IMR-90 (cell line): ENCODE measurements at regions not wholly inside any gene's neighbourhood (a gene's known extent, or its start where the extent isn't known, plus 50 kb on each side); places are given as distances from the start of the nearest gene placed in this dataset.

Experiments used
- ATAC-seq: fragments of 200-7000 bp; cut with Tn5 transposase; 2 replicates; pipeline ENCODE4 v1.9.1; 2020; ENCODE audit warnings: low read depth, mild to moderate bottlenecking, moderate library complexity
- BruUV-seq: library from RNA; stranded (reverse); fragments of 400-500 nt; replicated peaks from 2 replicates; lab custom pipeline; 2021; lab: Mats Ljungman, UMichigan
- CTCF ChIA-PET: fragments of 300-600 bp; formaldehyde crosslinking; extraction: SDS; loops from one replicate; lab custom pipeline; 2021; ENCODE audit warnings: antibody characterized with exemption; lab: Yijun Ruan, JAX
- POLR2A ChIA-PET: fragments of 300-600 bp; sonication (Branson Sonifier 250); formaldehyde crosslinking; loops from one replicate; lab custom pipeline; 2022; ENCODE audit warnings: antibody characterized with exemption; ENCODE audit not compliant: unreplicated experiment; lab: Charles Lee
- DNase-seq: peaks from one replicate; pipeline ENCODE4 v3.0.0; 2013
- H2AFZ ChIP-seq: replicated peaks from 2 replicates; pipeline ENCODE3; 2013; ENCODE audit warnings: low read length, mild to moderate bottlenecking; ENCODE audit not compliant: poor library complexity
- H2AK5ac ChIP-seq: 2 replicates; pipeline ENCODE4 v1.6.1; 2013; ENCODE audit warnings: low read depth, low read length, inconsistent platforms
- H2AK9ac ChIP-seq: replicated peaks from 2 replicates; pipeline ENCODE3; 2013; ENCODE audit warnings: mild to moderate bottlenecking, low read depth, low read length, moderate library complexity; ENCODE audit not compliant: poor library complexity
- H2BK120ac ChIP-seq: 2 replicates; pipeline ENCODE4 v1.6.1; 2013; ENCODE audit warnings: low read depth, low read length, inconsistent platforms
- H2BK15ac ChIP-seq: 3 replicates; pipeline ENCODE4 v1.6.1; 2013; ENCODE audit warnings: low read depth, low read length, inconsistent platforms
- H2BK20ac ChIP-seq: 2 replicates; pipeline ENCODE4 v1.6.1; 2013; ENCODE audit warnings: low read depth, mild to moderate bottlenecking, inconsistent platforms, low read length, moderate library complexity
- H2BK5ac ChIP-seq: 2 replicates; pipeline ENCODE4 v1.6.1; 2013; ENCODE audit warnings: mild to moderate bottlenecking, low read depth, low read length, inconsistent platforms; ENCODE audit not compliant: poor library complexity, severe bottlenecking
- H3K14ac ChIP-seq: replicated peaks from 2 replicates; pipeline ENCODE4 v1.6.1; 2013; ENCODE audit warnings: low read depth, low read length, inconsistent platforms
- H3K18ac ChIP-seq: 2 replicates; pipeline ENCODE4 v1.6.1; 2013; ENCODE audit warnings: low read depth, low read length, control low read depth
- H3K23ac ChIP-seq: 2 replicates; pipeline ENCODE4 v1.6.1; 2013; ENCODE audit warnings: low read depth, low read length, inconsistent platforms
- H3K27ac ChIP-seq: 2 replicates; pipeline ENCODE4 v1.5.1; 2013; ENCODE audit warnings: mild to moderate bottlenecking, control low read depth, low read length; ENCODE audit not compliant: insufficient read depth
- H3K27me3 ChIP-seq: 2 replicates; pipeline ENCODE4 v1.6.1; 2013; ENCODE audit warnings: low read length; ENCODE audit not compliant: control insufficient read depth, insufficient read depth
- H3K36me3 ChIP-seq: 2 replicates; pipeline ENCODE4 v1.6.1; 2013; ENCODE audit warnings: low read length, mixed read lengths; ENCODE audit not compliant: control insufficient read depth, insufficient read depth
- H3K4ac ChIP-seq: 2 replicates; pipeline ENCODE4 v1.6.1; 2013; ENCODE audit warnings: low read depth, low read length, inconsistent platforms
- H3K4me1 ChIP-seq: 2 replicates; pipeline ENCODE4 v1.6.1; 2013; ENCODE audit warnings: low read length, mixed read lengths; ENCODE audit not compliant: control insufficient read depth, insufficient read depth
- H3K4me2 ChIP-seq: 2 replicates; pipeline ENCODE4 v1.6.1; 2013; ENCODE audit warnings: low read depth, mild to moderate bottlenecking, control low read depth, low read length, moderate library complexity
- H3K4me3 ChIP-seq: 2 replicates; pipeline ENCODE4 v1.5.1; 2013; ENCODE audit warnings: low read depth, mild to moderate bottlenecking, control low read depth, low read length, moderate library complexity; ENCODE audit not compliant: insufficient read depth
- H3K56ac ChIP-seq: 2 replicates; pipeline ENCODE4 v1.6.1; 2013; ENCODE audit warnings: low read length, inconsistent platforms; ENCODE audit not compliant: insufficient read depth; ENCODE audit errors: extremely low read depth
- H3K79me1 ChIP-seq, 2 experiments: 2 replicates each; pipeline ENCODE4 v1.6.1; 2013; ENCODE audit warnings: low read length in 2 of 2, inconsistent platforms in 1 of 2, low read depth in 1 of 2
- H3K9ac ChIP-seq: 2 replicates; pipeline ENCODE4 v1.6.1; 2013; ENCODE audit warnings: low read depth, low read length, control low read depth
- H3K9me1 ChIP-seq: 2 replicates; pipeline ENCODE4 v1.6.1; 2013; ENCODE audit warnings: low read length, inconsistent platforms; ENCODE audit not compliant: insufficient read depth
- H3K9me3 ChIP-seq: 2 replicates; pipeline ENCODE4 v1.6.1; 2013; ENCODE audit warnings: low read length; ENCODE audit not compliant: control insufficient read depth, insufficient read depth
- H4K20me1 ChIP-seq: 2 replicates; pipeline ENCODE4 v1.6.1; 2013; ENCODE audit warnings: low read length, inconsistent platforms; ENCODE audit not compliant: insufficient read depth
- H4K5ac ChIP-seq: 2 replicates; pipeline ENCODE4 v1.6.1; 2013; ENCODE audit warnings: mild to moderate bottlenecking, low read depth, low read length, control low read depth
- H4K8ac ChIP-seq, 2 experiments: 2 replicates each; pipeline ENCODE4 v1.6.1; 2013; ENCODE audit warnings: low read depth in 2 of 2, low read length in 2 of 2, control low read depth in 1 of 2, inconsistent platforms in 1 of 2
- H4K91ac ChIP-seq: 2 replicates; pipeline ENCODE4 v1.6.1; 2013; ENCODE audit warnings: low read depth, low read length, inconsistent platforms; ENCODE audit not compliant: insufficient read depth
- RCOR1 ChIP-seq: IDR thresholded peaks from 2 replicates; pipeline ENCODE4 v1.6.1; 2012; ENCODE audit warnings: mild to moderate bottlenecking, low read length, improper control_type of control experiment; ENCODE audit not compliant: insufficient replicate concordance
- WGBS, 2 experiments: methylation state at CpG; one replicate each; pipeline versions ENCODE4 v1.1.5 to v1.1.7; 2013; ENCODE audit warnings: missing lambda C conversion rate in 2 of 2; ENCODE audit not compliant: insufficient read length in 1 of 2; ENCODE audit errors: extremely low coverage in 2 of 2; 5-methylcytosine and 5-hydroxymethylcytosine counted together
- dilution Hi-C: fragments of 300-500 bp; cut with HindIII; formaldehyde crosslinking; loops from one replicate; pipeline ENCODE4 v1.14.3; 2018; ENCODE audit warnings: low sequenced_read_pairs; ENCODE audit not compliant: unreplicated experiment
- in situ Hi-C: fragments of 300-500 bp; cut with MboI; formaldehyde crosslinking; loops from 3 replicates; pipeline ENCODE4 v1.14.3; 2019; ENCODE audit warnings: low sequenced_read_pairs, inconsistent platforms, mixed read lengths
- intact Hi-C: fragments of 100-400 bp; cut with micrococcal nuclease; formaldehyde crosslinking; loops from 2 replicates; pipeline ENCODE4 v1.10.0; 2022
- TF ChIP-seq, protein P1 (sequence below): conservative IDR thresholded peaks from 2 replicates; pipeline ENCODE4 v1.5.1; 2012; ENCODE audit warnings: mild to moderate bottlenecking, low read depth, low read length, improper control_type of control experiment

DNA sequence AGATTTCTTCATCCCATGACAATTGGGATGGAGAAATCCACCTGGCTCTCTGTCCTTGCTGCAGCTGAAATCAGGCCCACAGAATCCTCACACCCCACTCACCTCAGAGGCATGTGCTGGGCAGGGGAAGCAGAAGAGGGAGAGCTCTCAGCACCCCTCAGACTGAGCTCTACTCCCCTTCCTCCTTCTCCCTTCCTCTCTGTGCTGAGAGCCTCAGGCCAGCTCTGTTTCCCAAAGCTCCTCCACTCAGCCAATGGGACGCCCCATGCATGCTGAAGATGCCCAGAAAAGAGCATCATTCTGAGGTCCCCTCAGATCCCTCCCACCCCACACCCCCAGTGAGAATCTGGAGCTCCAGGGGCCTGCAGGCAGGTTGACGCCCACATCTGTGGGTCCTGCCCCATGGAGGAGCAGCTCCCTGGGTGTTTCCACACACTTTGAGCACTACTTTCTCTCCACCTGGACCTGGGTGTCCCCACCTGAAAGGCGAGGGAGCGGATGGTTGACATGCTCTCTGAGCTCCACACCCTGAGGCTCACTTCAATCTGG lies 637.7 kb upstream of the ID2 start:
- Histone ChIP-seq H3K27me3 (no peaks in the 10 kb centered on the region; the same call in 1 of the 2 replicates), H3K9ac (no peak overlapping the region), H3K9me1 (no peaks in the 10 kb centered on the region), H3K27ac (no peak overlapping the region), H2BK120ac (no peak overlapping the region), H3K79me1 (no peaks in the 10 kb centered on the region), H3K36me3 (no peaks in the 10 kb centered on the region), H2AK5ac (no peak overlapping the region), H3K4me1 (no peaks in the 10 kb centered on the region), H4K20me1 (no peaks in the 10 kb centered on the region), H3K4me3 (no peak overlapping the region), H2BK5ac (no peak overlapping the region), H3K18ac (no peak overlapping the region), H4K8ac (no peak overlapping the region), H3K9me3 (0 out of 2 replicates have a peak, but pooled peaks cover 3% of the 10 kb centered on the region), H2AFZ (no peak overlapping the region), H4K91ac (no peak overlapping the region), H3K23ac (no peak overlapping the region), H2BK15ac (no peak overlapping the region), H3K14ac (no peak overlapping the region), H3K4me2 (no peak overlapping the region), H3K4ac (no peak overlapping the region), H2AK9ac (no peak overlapping the region), H4K5ac (no peak overlapping the region), H2BK20ac (no peak overlapping the region), H3K56ac (no peak overlapping the region)
- intact Hi-C loops (no loop called here), in situ Hi-C loops (no loop called here), dilution Hi-C loops (no loop called here)
- BruUV-seq: no TSS peak
- 100% methylated on average over 2 of the region's 4 CpGs; no CpG with 5 or more reads in 1 of the 2 experiments for WGBS, 2 experiments
- POLR2A ChIA-PET: no interaction called here
- CTCF ChIA-PET: no interaction called here
- no peak for TF ChIP-seq RCOR1
- TF ChIP-seq, protein P1, sequence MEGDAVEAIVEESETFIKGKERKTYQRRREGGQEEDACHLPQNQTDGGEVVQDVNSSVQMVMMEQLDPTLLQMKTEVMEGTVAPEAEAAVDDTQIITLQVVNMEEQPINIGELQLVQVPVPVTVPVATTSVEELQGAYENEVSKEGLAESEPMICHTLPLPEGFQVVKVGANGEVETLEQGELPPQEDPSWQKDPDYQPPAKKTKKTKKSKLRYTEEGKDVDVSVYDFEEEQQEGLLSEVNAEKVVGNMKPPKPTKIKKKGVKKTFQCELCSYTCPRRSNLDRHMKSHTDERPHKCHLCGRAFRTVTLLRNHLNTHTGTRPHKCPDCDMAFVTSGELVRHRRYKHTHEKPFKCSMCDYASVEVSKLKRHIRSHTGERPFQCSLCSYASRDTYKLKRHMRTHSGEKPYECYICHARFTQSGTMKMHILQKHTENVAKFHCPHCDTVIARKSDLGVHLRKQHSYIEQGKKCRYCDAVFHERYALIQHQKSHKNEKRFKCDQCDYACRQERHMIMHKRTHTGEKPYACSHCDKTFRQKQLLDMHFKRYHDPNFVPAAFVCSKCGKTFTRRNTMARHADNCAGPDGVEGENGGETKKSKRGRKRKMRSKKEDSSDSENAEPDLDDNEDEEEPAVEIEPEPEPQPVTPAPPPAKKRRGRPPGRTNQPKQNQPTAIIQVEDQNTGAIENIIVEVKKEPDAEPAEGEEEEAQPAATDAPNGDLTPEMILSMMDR: no peak
- DNase-seq: no peak
- ATAC-seq: no peak
